ENCODE measurements at regions not wholly inside any gene's neighbourhood (a gene's known extent, or its start where the extent isn't known, plus 50 kb on each side); places are given as distances from the start of the nearest gene placed in this dataset.
"Not testable (repeated sequence)": the region's sequence is repeated elsewhere in the genome, so short reads cannot be mapped to it uniquely, and the experiment has no call there.

GRCh38 chr3:145294572-145294971, 866.4 kb downstream of the PLOD2 start:
- CTCF ChIA-PET: no interaction called here
- POLR2A ChIA-PET (ENCODE audit: low non-redundant PET): no interaction called here
- BruUV-seq (replicated peaks): no TSS peak

DNA sequence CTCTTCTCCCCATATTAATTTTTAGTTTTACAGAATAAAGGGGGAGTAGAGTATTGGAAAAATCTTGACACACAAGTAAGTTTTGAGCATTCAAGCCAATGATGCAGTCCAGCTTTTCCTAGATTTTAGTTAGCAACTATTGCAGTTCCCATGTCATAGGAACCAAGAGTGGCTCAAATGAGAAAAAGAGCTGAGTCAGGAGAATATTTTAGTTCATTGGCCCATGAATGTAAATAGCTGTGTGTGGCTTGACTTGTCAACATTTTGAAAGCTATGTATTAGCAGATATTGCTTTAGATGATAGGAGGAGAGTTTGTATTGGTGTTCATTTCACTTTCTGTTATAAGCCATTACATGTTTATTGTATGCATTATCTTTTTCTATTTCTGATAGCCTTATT, 853.7 kb downstream of the PLOD2 start:
- DNase-seq (ENCODE audit: low spot score): no peak
- H3K4me3 ChIP-seq (ENCODE audit: low read depth, low read length, poor library complexity, severe bottlenecking): no peak overlapping the region
- H3K27me3 ChIP-seq (replicated peaks; ENCODE audit: insufficient read depth, low read depth, low read length, poor library complexity): no peaks in the 10 kb centered on the region
- H3K36me3 ChIP-seq (ENCODE audit: insufficient read depth, low read length, poor library complexity, severe bottlenecking): no peaks in the 10 kb centered on the region
- no TSS peak for BruUV-seq (replicated peaks)
- H3K27ac ChIP-seq (ENCODE audit: low read depth, low read length, poor library complexity, severe bottlenecking): no peak overlapping the region
- TF ChIP-seq EZH2 (IDR thresholded peaks at IDR 0.05; ENCODE audit: borderline replicate concordance, low read depth, low read length, poor library complexity, severe bottlenecking) (no peak), CTCF (conservative IDR thresholded peaks at IDR 0.05; ENCODE audit: low read depth, low read length) (no peak)
- intact Hi-C loops (cut with micrococcal nuclease; ENCODE audit: unreplicated experiment): no loop called here
- no peaks in the 10 kb centered on the region for H3K4me1 ChIP-seq (ENCODE audit: insufficient read depth, low read length, poor library complexity, severe bottlenecking)
- H3K9me3 ChIP-seq (ENCODE audit: low read depth, low read length, poor library complexity, severe bottlenecking): no peaks in the 10 kb centered on the region
- ChIA-PET POLR2A (ENCODE audit: low non-redundant PET) (no interaction called here), CTCF (no interaction called here)

More at GRCh38 chr3:145294572-145294971, 866.4 kb downstream of the PLOD2 start:
- no peak for DNase-seq (ENCODE audit: low spot score)
- no peak for TF ChIP-seq CTCF (conservative IDR thresholded peaks at IDR 0.05; ENCODE audit: low read depth, low read length)
- H3K36me3 ChIP-seq (ENCODE audit: insufficient read depth, low read length, poor library complexity, severe bottlenecking): no peaks in the 10 kb centered on the region
- no peak overlapping the region for H3K27ac ChIP-seq (ENCODE audit: low read depth, low read length, poor library complexity, severe bottlenecking)
- H3K9me3 ChIP-seq (ENCODE audit: low read depth, low read length, poor library complexity, severe bottlenecking): no peaks in the 10 kb centered on the region
- intact Hi-C loops (cut with micrococcal nuclease; ENCODE audit: unreplicated experiment): no loop called here
- no peaks in the 10 kb centered on the region for H3K27me3 ChIP-seq (replicated peaks; ENCODE audit: insufficient read depth, low read depth, low read length, poor library complexity)
- no peaks in the 10 kb centered on the region for H3K4me1 ChIP-seq (ENCODE audit: insufficient read depth, low read length, poor library complexity, severe bottlenecking)
- no peak overlapping the region for H3K4me3 ChIP-seq (ENCODE audit: low read depth, low read length, poor library complexity, severe bottlenecking)

DNA sequence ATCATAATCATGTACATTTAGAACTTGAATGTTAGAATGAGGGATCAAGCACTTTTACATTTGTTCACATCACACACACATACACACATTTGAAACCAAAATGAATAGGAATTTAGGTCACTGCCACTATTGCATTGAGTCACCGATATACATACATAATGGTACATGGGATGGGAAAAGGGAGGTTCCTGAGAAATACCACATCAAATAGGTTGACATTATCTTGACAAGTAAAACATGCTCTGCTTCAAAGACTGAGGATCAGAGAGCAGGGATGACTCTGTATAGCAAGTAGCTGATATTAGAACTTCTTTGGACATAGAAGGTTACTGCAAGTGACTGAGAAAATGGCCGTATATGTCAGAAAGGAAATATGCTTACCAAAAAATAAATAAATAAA, 847.2 kb downstream of the PLOD2 start:
- Histone ChIP-seq H3K4me3 (ENCODE audit: low read depth, low read length, poor library complexity, severe bottlenecking) (no peak overlapping the region), H3K27ac (ENCODE audit: low read depth, low read length, poor library complexity, severe bottlenecking) (no peak overlapping the region), H3K36me3 (ENCODE audit: insufficient read depth, low read length, poor library complexity, severe bottlenecking) (no peaks in the 10 kb centered on the region), H3K4me1 (ENCODE audit: insufficient read depth, low read length, poor library complexity, severe bottlenecking) (no peaks in the 10 kb centered on the region), H3K9me3 (ENCODE audit: low read depth, low read length, poor library complexity, severe bottlenecking) (no peaks in the 10 kb centered on the region), H3K27me3 (replicated peaks; ENCODE audit: insufficient read depth, low read depth, low read length, poor library complexity) (no peaks in the 10 kb centered on the region)
- intact Hi-C loops (cut with micrococcal nuclease; ENCODE audit: unreplicated experiment): no loop called here
- ChIA-PET CTCF (no interaction called here), POLR2A (ENCODE audit: low non-redundant PET) (no interaction called here)
- BruUV-seq (replicated peaks): no TSS peak
- no peak for DNase-seq (ENCODE audit: low spot score)
- no peak for TF ChIP-seq EZH2 (IDR thresholded peaks at IDR 0.05; ENCODE audit: borderline replicate concordance, low read depth, low read length, poor library complexity, severe bottlenecking)
- no peak for TF ChIP-seq CTCF (conservative IDR thresholded peaks at IDR 0.05; ENCODE audit: low read depth, low read length)

- H3K27ac ChIP-seq (ENCODE audit: low read depth, low read length, poor library complexity, severe bottlenecking); H3K4me3 ChIP-seq (ENCODE audit: low read depth, low read length, poor library complexity, severe bottlenecking); H3K9me3 ChIP-seq (ENCODE audit: low read depth, low read length, poor library complexity, severe bottlenecking); H3K36me3 ChIP-seq (ENCODE audit: insufficient read depth, low read length, poor library complexity, severe bottlenecking); H3K4me1 ChIP-seq (ENCODE audit: insufficient read depth, low read length, poor library complexity, severe bottlenecking); BruUV-seq (replicated peaks); POLR2A ChIA-PET (ENCODE audit: low non-redundant PET); H3K27me3 ChIP-seq (replicated peaks; ENCODE audit: insufficient read depth, low read depth, low read length, poor library complexity); CTCF ChIA-PET; DNase-seq (ENCODE audit: low spot score); intact Hi-C loops (cut with micrococcal nuclease; ENCODE audit: unreplicated experiment): not testable (repeated sequence)
These were observed 844.7 kb downstream of the PLOD2 start for GRCh38 chr3:145316253-145316652.

Measured in A673 (cell line).